HL-60 (cell line): ENCODE measurements at regions not wholly inside any gene's neighbourhood (a gene's known extent, or its start where the extent isn't known, plus 50 kb on each side); places are given as distances from the start of the nearest gene placed in this dataset.

Experiments used
- DNase-seq, 2 experiments: peaks; one replicate each; pipeline ENCODE4 v3.0.0-alpha.2; 2010 to 2020; ENCODE audit warnings: low read depth in 1 of 2, low spot score in 1 of 2
- H3K27ac ChIP-seq: fragments of 250-450 bp; sonication (Bioruptor Pico); replicated peaks from 2 replicates; pipeline ENCODE4 v1.5.1; 2020; ENCODE audit warnings: mild to moderate bottlenecking, moderate library complexity
- H3K27me3 ChIP-seq: fragments of 250-450 bp; sonication (Bioruptor Pico); 2 replicates; pipeline ENCODE4 v1.5.1; 2021; ENCODE audit warnings: mild to moderate bottlenecking, moderate library complexity; ENCODE audit not compliant: insufficient read depth, poor library complexity, severe bottlenecking
- H3K4me3 ChIP-seq: replicated peaks from 2 replicates; pipeline ENCODE4 v1.5.1; 2011; ENCODE audit warnings: mild to moderate bottlenecking, control low read depth, low read length; ENCODE audit not compliant: insufficient read depth
- GABPA ChIP-seq: IDR thresholded peaks from 2 replicates; pipeline ENCODE4 v1.6.1; 2012; ENCODE audit warnings: low read depth
- POLR2AphosphoS5 ChIP-seq: IDR thresholded peaks from 2 replicates; pipeline ENCODE4 v1.6.1; 2012; ENCODE audit warnings: low read depth
- SPI1 ChIP-seq: IDR thresholded peaks from 2 replicates; pipeline ENCODE4 v1.6.1; 2012; ENCODE audit warnings: low read depth, mild to moderate bottlenecking, borderline replicate concordance
- TF ChIP-seq, protein P1 (sequence below): IDR thresholded peaks from 2 replicates; pipeline ENCODE4 v1.6.1; 2012; ENCODE audit warnings: low read depth; ENCODE audit not compliant: insufficient replicate concordance
- TF ChIP-seq, protein P2 (sequence below): IDR thresholded peaks from one replicate; pipeline ENCODE4 v1.5.1; 2011; ENCODE audit warnings: low read length, control low read depth, inconsistent platforms; ENCODE audit not compliant: insufficient read depth

DNA sequence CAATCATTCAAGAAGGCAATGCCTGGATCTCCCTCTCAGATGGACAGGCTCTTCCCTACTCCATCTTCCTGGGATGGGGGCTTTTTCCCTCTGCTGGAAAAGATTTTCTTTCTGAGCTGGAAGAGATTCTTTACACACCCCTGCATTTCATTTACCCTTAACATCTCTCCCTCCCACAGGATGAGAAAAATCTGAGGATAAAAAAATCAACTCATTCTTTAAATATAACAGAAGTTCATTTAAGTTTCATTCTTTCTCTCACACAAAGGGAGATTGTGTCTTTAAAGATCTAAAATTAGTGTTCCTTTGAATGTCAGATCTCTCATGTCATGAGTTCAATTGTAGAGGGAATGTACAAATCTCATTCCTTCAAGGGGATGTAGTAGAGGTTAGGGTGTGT lies 109.0 kb downstream of the ZNF518B start:
- H3K27ac ChIP-seq: no peak overlapping the region
- no peak overlapping the region for H3K4me3 ChIP-seq
- H3K27me3 ChIP-seq: no peaks in the 10 kb centered on the region
- TF ChIP-seq POLR2AphosphoS5: no peak
- DNase-seq: no peak

DNA sequence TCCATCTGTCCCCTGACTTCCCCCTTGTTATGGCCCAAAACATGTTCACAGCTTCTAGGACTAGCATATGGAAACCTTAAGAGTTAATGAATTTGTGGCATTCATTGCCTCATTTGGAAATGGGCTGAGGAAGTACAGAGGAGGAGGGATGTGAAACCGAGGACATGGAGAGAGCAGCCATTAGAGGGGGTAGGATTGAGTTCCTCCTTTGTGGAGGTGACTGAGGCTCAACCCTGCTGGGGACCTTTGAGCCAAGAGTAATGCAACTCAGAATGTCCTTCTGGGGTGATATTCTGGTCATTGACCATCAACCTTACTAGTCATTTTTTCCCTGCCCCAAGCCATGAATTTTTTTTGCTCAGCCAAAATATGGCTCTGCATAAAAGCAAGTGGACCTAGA lies 109.4 kb downstream of the ZNF518B start:
- no peak overlapping the region for H3K4me3 ChIP-seq
- TF ChIP-seq GABPA (no peak), POLR2AphosphoS5 (no peak), SPI1 (no peak)
- TF ChIP-seq, protein P1, sequence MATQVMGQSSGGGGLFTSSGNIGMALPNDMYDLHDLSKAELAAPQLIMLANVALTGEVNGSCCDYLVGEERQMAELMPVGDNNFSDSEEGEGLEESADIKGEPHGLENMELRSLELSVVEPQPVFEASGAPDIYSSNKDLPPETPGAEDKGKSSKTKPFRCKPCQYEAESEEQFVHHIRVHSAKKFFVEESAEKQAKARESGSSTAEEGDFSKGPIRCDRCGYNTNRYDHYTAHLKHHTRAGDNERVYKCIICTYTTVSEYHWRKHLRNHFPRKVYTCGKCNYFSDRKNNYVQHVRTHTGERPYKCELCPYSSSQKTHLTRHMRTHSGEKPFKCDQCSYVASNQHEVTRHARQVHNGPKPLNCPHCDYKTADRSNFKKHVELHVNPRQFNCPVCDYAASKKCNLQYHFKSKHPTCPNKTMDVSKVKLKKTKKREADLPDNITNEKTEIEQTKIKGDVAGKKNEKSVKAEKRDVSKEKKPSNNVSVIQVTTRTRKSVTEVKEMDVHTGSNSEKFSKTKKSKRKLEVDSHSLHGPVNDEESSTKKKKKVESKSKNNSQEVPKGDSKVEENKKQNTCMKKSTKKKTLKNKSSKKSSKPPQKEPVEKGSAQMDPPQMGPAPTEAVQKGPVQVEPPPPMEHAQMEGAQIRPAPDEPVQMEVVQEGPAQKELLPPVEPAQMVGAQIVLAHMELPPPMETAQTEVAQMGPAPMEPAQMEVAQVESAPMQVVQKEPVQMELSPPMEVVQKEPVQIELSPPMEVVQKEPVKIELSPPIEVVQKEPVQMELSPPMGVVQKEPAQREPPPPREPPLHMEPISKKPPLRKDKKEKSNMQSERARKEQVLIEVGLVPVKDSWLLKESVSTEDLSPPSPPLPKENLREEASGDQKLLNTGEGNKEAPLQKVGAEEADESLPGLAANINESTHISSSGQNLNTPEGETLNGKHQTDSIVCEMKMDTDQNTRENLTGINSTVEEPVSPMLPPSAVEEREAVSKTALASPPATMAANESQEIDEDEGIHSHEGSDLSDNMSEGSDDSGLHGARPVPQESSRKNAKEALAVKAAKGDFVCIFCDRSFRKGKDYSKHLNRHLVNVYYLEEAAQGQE: no peak
- TF ChIP-seq, protein P2, sequence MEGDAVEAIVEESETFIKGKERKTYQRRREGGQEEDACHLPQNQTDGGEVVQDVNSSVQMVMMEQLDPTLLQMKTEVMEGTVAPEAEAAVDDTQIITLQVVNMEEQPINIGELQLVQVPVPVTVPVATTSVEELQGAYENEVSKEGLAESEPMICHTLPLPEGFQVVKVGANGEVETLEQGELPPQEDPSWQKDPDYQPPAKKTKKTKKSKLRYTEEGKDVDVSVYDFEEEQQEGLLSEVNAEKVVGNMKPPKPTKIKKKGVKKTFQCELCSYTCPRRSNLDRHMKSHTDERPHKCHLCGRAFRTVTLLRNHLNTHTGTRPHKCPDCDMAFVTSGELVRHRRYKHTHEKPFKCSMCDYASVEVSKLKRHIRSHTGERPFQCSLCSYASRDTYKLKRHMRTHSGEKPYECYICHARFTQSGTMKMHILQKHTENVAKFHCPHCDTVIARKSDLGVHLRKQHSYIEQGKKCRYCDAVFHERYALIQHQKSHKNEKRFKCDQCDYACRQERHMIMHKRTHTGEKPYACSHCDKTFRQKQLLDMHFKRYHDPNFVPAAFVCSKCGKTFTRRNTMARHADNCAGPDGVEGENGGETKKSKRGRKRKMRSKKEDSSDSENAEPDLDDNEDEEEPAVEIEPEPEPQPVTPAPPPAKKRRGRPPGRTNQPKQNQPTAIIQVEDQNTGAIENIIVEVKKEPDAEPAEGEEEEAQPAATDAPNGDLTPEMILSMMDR: no peak
- H3K27ac ChIP-seq: no peak overlapping the region
- no peaks in the 10 kb centered on the region for H3K27me3 ChIP-seq
- no peak for DNase-seq

DNA sequence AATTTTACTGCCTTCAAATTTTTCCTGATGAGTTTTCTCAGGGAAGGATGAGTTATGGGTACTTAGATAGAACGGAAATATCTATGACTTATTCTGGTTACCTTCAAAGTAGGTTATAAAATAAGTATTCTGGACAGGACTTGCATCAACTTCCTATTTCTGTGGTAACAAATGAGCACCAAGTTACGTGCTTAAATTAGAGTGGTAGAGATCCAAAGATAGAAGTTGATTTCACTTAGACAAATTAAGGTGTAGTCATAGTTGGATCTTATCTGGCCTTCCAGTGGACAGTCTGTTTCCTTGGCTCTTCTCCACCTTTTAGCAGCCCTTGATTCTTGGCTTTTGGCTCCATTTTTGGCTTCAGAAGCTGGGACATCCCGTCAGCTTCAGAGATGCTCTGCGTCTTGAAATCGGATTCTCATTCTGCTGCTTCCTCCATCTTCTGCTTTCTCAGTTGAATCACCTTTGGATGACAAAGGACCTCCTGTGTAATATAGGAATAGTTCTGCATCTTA lies 109.9 kb downstream of the ZNF518B start:
- no peak overlapping the region for H3K27ac ChIP-seq
- DNase-seq: no peak
- H3K27me3 ChIP-seq: no peaks in the 10 kb centered on the region
- TF ChIP-seq, protein P2: no peak
- no peak for TF ChIP-seq GABPA
- TF ChIP-seq, protein P1: no peak
- TF ChIP-seq SPI1: no peak
- TF ChIP-seq POLR2AphosphoS5: no peak
- no peak overlapping the region for H3K4me3 ChIP-seq

DNA sequence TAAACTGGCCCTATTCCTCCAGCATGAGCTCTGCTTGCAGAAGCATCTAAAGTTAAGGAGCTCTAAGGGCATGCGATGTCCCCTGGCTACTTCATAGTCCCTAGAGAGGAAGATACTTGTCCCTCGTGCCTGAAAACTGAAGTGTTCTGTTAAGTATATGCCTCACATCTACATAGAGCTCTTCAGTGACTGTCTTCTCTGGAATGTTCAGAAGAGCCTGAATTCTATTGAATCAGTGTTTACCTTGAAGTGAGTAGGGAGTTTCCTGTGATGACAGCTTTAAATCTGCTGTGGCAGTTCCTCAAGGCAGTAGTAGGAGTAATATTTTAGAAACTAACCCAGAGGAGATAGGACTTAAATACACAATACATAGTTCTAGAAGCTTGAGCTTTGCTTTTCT lies 111.2 kb downstream of the ZNF518B start:
- TF ChIP-seq, protein P2: no peak
- no peak for TF ChIP-seq POLR2AphosphoS5
- no peak for TF ChIP-seq GABPA
- TF ChIP-seq, protein P1: no peak
- TF ChIP-seq SPI1: no peak
- Histone ChIP-seq H3K27ac (no peak overlapping the region), H3K4me3 (no peak overlapping the region)

More for the DNA sequence above, 111.2 kb downstream of the ZNF518B start:
- no peaks in the 10 kb centered on the region for H3K27me3 ChIP-seq
- DNase-seq: no peak
